GDM1 (cell line): ENCODE measurements at regions not wholly inside any gene's neighbourhood (a gene's known extent, or its start where the extent isn't known, plus 50 kb on each side); places are given as distances from the start of the nearest gene placed in this dataset.
"Not testable (repeated sequence)": the region's sequence is repeated elsewhere in the genome, so short reads cannot be mapped to it uniquely, and the experiment has no call there.

Experiments
- DNase-seq: peaks from one replicate; lab custom pipeline; 2025; lab: John Stamatoyannopoulos, UW

DNA sequence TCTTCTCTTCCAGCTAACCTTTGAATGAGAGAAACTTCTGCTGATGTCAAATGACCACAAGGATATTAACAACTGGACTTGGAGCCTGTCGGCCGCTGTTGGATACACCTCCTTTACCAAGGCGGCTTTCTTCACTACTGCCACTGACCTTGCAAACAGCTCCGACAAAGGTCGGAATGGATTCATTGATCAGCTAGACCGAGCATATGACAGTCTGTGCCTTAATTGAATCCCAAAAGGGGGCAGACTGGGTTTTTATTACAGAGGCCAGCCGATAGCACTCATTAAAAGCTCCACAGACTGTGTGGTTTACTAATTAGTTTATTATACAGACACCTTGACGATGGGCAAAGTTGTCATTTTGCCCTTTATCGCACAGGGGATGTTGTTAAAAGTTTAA lies 394.5 kb downstream of the RERGL start:
- no peak for DNase-seq

DNA sequence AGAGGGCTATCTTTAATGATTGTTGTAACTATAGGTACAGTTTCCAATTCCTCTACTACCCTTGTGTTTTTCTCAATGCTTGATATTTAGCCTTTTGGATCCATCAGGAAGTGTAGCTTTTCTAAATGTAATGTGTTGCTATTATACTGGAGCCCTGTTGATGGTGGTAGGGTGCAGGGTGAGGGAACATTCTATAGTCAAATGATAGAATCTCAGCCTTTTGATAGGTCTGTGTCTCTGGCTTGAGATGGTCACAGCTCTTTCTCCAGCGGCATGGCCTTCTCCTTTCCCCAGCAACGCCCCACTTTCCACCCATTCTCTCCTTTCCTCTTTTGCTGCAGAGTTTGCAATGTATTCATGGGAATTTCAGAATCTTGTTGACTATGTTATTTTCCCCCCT lies 398.6 kb downstream of the RERGL start:
- no peak for DNase-seq

DNA sequence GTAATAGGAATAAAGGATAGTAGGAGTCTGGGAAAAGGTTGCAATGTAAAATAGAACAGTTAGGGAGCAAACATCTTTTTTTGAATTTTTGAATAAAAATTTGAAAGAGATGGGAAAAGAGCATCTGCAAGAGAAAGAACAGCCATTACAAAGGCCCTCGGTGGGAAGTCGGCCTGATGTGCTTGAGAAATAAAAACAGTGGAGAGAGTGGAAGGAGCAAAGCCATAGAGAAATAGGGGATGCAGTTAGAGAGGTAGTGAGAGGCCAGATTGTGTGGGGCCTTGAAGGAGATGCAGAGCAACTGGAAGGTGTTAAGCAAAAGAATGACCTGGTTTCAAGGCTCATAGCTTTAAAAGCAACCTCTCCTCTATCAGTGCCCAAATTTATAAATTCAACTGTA lies 409.8 kb downstream of the RERGL start:
- no peak for DNase-seq

DNA sequence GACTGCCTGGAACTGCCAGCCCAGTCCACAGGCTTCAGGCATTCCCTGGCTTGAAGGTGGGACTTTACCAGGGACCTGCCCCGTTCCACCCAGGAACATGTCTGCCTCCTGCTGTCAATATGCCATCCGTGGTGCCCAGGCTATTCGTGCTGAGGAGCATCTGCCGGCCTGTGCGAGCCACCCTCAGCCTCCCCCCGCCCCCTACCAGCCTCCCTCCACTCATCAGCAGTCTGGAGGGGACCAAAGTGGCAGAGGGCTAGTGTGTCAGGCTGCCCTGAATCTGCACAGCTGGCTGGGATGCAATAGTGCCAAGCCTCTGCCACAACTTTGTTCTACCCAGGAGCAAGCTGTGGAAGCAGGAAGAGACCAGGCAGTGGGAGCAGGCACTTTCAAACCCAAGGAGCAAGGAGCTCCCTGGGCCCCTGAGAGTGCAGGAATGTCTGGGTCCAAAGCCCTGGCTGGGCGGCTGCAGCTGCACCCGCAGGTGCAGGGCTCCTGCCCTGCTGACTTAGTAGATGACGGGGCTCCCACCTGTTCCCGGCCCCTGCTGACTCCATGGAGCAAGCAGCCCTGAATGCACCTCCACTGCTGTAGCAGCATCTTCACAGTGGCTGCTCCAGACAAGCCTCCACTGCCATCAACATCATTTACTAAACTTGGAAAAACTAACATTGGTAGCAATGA lies 423.2 kb downstream of the RERGL start:
- no peak for DNase-seq

DNA sequence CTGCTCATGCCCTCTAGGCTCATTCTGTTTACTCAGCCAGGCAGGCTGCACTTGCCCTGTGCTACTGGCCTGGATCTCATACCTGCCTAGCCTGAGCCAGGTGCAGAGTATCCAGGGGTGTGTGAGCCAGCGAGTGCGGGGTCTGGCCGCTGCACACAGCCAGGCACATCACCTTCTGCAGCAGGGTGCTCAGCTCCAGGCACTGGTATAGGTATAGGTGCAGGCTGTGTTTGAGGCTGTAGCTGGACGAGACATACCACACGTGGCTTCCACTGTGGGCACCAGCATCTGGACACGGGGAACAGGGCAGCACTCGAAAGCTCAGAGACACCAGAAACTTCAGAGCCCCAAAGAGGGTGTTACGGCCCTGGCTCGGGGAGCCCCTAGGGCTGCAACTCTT lies 424.2 kb downstream of the RERGL start:
- no peak for DNase-seq

DNA sequence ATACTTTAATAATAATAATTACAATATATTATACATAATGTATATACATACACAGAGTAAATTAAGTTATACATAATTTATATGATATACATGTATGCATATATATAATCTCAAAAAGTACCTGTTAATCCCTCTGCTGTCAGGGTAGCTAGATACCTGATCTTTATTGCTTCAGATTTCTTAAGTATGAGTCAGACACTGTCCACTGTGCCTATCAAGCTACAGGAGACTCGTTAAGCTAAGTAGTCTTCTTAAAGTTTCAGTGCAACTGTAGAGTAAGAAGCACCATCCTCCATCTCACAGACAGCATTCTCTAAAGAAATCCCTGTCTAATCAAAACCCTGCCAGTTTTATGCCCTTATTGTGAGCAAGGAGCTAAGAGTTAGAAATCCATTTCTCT lies 428.7 kb downstream of the RERGL start:
- DNase-seq = no peak

DNA sequence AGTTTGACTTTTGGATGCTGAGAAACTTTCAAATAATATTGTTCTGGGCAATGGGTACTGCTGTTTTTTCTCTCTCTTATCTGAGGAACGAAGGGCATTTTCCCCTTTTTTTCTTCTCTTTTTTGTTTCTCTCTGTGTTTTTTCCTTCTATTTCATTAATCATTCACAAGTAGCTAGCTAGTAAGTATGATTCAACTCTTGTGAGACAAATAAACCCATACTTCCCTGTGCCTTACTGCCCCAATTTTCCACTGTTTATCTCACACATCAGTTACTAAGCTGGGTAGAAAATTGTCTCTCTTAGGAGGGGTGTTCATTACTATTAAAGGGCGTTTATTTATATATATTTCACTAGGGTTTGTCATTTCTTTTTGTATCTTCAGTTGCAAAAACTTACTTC lies 437.6 kb downstream of the RERGL start:
- DNase-seq = no peak

DNA sequence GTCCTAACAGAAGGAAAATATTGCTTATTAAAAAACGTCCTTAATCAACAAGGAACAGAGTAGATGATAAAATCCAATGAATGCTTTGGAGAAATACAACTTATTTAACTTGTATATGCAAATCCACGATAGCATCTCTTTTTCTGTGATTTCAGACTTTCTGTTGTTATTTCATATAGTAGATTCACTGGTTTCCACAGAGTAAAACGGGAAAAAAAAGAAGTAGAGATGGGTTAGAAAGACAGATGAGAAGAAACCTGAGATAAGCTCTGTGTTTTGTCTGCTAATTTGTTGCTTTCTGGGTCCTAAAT lies 447.7 kb downstream of the RERGL start:
- DNase-seq = no peak

DNA sequence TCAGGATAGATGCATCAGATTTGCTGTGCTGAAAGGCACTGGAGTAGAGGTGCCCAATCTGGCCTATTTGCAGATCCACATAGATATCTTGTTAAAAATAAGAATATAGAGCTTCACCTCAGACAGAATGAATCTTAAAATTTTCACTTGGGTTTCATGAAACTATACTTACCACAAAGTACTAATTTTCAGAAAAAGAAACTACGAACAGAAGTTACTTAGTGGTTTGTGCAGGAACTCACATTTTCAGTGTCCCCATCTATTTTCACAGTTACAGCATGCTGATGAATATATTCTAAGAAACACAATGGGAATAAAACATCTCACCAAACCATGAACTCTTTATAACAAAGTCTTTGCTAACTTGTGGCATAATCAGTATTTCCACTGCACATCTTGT lies 449.4 kb downstream of the RERGL start:
- DNase-seq = no peak

DNA sequence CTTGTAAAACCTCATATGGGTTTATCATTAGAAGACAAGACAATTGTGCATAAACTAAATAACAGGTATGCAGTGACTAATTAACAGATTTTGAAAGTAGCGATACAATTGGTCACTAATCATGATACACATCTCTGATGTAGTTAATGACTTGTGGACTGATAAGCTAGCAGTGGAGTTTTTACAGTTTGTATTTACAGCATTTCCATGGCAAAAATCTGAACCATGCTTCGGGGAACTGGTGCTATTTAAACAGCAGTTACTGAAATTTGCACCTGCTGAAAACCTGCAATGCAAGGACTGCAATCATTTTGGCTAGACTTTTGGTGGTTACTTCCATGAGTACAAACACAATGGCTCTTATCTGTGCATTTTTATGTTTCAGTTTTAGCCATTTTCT lies 471.2 kb downstream of the RERGL start:
- no peak for DNase-seq

DNA sequence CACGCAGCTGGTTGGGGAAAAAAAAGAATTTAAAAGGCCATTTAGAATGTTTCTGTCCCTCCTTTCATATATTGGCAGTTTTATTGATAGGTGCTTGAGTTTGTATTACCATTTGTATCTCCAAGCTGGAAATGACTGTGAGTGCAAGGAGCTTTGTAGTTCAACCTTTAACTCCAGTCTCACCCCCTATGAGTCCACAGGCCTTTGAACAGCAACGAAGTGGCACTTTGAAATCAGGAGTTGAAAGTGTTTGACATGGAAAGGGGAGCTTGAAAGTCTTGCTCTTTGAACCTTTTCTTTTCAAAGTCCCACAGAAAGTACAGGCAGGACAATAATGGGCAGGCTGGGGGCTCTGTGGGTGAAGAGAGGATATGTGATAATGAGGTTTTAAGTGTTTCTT lies 480.3 kb downstream of the RERGL start:
- no peak for DNase-seq

DNA sequence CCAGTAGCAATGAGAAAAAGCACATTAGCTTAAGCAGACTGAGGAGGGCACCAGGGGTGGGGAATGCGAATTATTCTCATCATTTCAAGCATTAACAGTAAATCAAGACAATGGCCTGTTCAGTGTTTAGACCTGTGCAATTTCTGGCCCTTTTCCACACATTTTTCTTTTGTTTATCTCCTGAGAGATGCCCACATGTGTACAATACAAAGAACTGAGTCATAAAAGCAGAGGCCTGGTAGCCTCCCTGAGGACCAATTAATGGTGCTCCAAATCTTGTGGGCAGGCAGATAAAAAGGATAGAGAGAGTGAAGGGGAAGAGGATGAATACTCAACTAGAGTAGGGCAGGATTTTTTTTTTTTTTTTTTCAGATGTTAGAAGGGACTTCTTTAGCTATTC lies 480.8 kb downstream of the RERGL start:
- no peak for DNase-seq

DNA sequence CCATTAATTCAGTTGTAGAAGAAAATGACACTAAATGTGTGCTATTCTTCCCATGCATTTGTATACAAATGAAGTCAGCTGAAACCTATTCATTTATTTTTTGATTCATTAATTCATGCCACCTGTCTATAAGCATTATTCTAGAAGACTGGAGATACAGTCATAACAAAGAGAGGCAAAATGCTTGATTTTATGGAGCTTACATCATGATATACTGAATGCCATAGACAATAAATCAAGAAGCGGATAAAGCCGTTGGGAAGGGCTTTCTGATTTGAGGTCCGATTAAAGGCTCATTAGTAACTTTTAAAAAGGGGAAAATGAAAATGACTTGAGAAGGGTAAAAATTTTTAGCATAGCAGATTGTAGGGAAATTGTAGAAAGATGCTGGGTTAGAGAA lies 494.9 kb downstream of the RERGL start:
- no peak for DNase-seq

DNA sequence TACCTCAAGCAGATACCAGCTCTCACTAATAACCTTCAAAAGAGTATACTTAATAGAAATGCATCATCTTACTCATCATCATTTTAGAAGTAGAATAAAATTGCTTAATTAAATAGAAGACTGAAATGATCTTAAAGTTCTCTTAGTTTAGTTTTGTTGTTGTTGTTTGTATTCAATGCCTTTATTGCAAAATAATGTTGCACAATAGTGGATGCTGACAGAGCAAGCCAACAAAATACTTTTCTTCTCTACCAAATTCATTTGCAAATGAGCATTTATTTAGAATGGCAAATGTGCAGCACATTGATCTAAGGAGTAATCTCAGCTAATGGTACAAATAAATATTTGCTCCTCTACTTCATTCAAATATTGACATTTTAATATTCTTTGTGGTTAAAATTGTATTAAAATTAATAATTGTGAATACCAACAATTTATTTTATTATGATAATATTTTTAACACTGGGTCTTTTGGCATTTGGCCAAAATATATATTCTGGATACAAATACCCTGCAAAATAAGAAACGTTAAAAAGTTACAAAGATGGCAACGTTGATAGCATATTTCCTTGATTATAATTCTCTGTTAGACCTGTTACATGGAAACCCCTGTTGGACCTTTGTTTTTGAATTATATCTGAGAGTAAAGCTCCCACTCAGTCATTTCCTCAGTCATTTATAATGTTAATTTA lies 496.1 kb downstream of the RERGL start:
- no peak for DNase-seq

DNA sequence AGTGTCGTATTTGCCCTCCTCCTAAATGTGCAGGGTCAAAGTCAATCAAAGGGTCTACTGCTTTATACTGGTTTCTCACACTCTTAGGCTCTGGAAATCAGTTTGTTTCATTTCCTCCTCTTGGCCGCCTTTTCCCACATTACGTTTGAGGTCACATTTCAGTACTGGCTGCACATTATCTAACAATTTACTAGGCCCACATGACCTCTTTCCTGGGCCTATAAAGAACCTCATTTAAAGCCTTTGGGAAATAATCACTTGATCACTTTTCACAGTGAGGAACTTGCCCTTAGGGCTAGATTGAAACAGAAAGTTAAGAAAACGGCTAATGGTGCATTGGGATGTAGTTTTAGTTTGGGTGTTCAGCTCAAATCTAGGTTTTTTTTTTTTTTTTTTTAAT lies 497.5 kb downstream of the RERGL start:
- no peak for DNase-seq

DNA sequence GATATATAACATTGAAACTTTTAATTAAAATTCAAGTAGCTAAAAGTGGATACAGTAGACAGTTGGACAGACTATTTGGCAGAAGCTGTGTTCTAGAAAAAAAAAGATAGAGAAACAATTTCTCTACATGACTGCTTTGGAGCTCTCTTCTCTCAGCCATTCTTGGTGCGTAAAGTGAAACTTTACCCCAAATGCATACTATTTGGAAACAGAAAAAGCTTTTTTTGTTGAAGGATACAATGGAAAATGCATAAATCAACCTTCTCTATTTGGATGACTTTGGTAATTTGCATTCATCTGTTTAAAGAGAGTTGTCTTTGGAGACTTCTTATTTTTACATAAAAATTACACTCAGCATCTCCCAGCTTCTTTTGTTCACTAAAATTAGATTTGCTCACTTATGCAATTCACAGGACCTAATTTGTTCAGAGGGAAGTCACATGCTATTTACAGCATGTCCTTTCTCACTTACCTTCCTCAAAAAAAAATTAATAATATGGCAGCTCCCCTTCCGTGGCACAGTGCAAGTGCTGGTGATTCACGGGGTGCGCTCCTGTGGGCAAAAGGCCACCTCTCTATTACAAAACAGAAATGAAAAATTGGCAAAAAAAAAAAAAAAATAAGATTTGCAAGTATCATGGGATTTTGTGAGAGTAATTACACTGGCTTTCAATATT lies 498.9 kb downstream of the RERGL start:
- DNase-seq = no peak

DNA sequence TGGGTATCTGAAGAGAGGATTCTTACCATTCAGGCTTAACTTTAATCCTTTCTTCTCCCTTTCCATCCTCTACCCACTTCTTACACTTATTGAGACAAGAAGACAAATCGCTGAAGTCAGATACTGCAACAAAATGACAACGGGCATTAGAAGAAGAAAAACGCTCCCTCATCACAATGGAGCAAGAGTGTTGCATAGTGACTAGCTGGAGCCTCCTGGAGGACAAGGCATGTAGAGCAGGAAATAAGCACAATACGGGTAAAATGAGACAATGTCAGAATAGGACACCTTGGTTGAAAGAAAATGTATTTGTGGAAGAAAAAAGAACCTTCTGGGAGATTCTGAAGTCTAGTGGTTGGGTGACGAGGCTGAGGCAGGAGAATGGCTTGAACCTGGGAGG lies 501.0 kb downstream of the RERGL start:
- no peak for DNase-seq

DNA sequence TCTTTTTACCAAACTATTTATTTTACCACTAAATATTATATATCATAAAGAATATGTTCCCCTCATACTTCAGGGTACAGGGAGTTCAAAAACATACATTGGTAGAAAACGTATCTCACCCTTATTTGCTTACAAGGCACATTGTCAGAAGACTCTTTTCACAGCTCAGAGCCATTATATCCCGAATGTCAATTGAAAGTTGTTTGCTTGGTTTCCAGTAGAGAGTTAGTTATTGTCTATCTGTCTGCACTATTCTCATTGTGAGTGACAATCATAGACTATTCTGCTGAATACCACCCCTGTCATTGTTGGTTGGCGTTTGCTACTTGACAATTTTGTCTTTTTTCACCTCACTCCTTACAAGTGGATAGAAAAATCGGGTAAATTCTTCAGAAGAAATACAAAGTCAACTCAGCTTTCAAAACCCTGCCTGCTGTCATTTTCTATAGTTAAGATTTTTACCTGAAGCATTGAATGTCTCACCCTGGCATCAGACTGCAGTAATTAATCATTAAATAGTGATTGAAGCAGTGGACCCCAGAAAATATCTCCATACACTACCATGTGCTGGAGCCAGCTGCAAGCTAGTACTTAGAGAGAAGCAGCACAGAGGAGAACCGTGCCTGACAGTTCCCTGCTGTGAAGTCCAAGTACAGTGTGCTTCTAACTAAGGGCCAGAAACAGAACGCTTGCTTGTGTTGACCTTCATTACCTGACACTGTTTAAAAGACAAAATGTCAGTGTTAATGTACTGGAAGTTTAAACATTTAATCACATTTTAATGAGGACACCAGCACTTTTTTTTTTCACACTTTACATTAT lies 510.6 kb downstream of the RERGL start:
- DNase-seq = no peak

DNA sequence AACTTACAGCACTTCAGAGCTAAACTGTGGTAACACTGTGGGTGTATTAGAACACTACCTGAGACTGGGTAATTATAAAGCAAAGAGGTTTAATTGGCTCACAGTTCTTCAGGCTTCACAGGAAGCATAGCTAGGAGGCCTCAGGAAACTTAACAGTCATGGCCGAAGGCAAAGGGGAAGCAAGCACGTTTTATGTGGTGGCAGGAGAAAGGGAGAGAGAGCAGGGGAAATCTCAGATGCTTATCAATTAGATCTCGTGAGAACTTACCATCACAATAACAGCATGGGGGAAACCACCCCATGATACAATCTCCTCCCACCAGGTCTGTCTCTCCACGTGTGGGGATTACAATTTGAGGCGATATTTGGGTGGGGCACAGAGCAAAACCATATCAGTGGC lies 512.6 kb downstream of the RERGL start:
- no peak for DNase-seq

DNA sequence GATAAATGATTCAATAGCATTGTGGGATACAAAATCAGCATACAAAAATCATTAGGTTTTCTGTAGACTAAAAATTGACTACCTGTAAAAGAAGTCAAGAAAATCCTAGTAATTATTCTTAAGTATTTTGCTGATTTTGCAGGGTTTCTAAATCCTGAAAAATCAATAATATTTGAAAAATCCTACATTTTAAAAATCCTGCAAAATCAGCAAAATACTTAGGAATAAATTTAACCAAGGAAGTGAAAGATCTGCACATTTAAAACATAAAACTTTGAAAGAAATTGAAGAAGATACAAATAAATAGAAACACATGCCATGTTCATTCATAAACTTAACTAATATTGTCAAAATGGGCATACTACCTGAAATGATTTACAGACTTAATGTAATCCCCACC lies 517.7 kb downstream of the RERGL start:
- DNase-seq = no peak

DNA sequence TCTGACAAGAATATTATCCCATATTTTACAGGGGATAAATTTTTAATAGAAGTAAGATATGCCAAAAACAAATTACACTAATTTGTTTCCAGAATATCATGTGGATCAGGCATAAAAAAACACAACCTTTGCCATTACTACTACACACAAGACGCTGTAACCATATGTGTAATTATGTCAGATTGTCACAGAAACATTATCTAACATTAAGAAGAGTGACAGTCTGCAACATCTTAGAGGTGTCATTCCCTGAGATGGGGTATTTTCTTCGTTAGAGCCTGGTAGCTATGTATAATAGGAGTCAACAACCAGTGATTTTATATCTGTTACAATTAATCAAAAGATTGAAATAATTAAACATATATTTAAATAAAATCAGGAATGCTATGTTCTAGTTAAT lies 518.9 kb downstream of the RERGL start:
- DNase-seq = no peak

DNA sequence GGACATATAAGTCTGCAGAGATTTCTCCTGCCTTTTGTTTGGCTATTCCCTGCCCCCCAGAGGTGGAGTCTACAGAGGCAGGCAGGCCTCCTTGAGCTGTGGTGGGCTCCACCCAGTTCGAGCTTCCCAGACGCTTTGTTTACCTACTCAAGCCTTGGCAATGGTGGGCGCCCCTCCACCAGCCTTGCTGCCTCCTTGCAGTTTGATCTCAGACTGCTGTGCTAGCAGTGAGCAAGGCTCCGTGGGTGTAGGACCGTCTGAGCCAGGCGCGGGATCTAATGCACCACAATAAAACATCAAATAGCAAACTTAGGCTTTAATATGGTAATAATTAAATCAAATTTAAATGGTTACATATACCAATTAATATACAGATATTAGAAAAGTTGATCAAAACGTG lies 525.4 kb downstream of the RERGL start:
- DNase-seq = not testable (repeated sequence)

DNA sequence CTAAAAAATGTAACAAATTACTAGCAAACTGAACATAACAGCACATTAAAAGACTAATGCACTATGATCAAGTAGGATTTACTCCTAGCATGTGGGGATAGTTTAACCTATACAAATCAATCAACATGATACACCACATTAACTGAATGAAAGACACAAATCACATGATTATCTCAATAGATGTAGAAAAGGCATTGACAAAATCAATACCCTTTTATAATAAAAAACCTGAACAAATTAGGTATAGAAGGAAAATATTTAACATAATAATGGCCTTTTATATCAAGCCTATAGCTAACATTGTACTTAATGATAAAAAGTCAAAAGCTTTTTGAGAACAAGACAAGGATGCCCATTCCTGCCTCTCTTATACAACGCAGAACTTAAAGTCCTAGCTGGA lies 540.0 kb downstream of the RERGL start:
- DNase-seq = no peak
